Parathyroid adenoma (tissue), 2 donors: ENCODE measurements at regions not wholly inside any gene's neighbourhood (a gene's known extent, or its start where the extent isn't known, plus 50 kb on each side); places are given as distances from the start of the nearest gene placed in this dataset.

ENCODE experiments used
- H2AFZ ChIP-seq: fragments of 300-600 bp; sonication (generic); one replicate; pipeline ENCODE4 v1.7.0; 2017; ENCODE audit warnings: antibody characterized with exemption, mild to moderate bottlenecking
- H3K27ac ChIP-seq: fragments of 300-600 bp; sonication (generic); one replicate; pipeline ENCODE4 v1.7.0; 2017
- H3K27me3 ChIP-seq: fragments of 300-600 bp; sonication (generic); one replicate; pipeline ENCODE4 v1.7.0; 2017; ENCODE audit warnings: low read length; ENCODE audit not compliant: control insufficient read depth, insufficient read depth
- H3K36me3 ChIP-seq: fragments of 300-600 bp; sonication (generic); one replicate; pipeline ENCODE4 v1.7.0; 2017; ENCODE audit warnings: low read length; ENCODE audit not compliant: control insufficient read depth, insufficient read depth
- H3K4me1 ChIP-seq: fragments of 300-600 bp; sonication (generic); one replicate; pipeline ENCODE4 v1.7.0; 2017; ENCODE audit warnings: control low read depth
- H3K4me2 ChIP-seq: fragments of 300-600 bp; sonication (generic); one replicate; pipeline ENCODE4 v1.7.0; 2017; ENCODE audit warnings: low read length
- H3K4me3 ChIP-seq: fragments of 300-600 bp; sonication (generic); one replicate; pipeline ENCODE4 v1.7.0; 2017; ENCODE audit warnings: low read depth, low read length
- H3K79me2 ChIP-seq: fragments of 300-600 bp; sonication (generic); one replicate; pipeline ENCODE4 v1.7.0; 2017; ENCODE audit warnings: control low read depth
- H3K9ac ChIP-seq: fragments of 300-600 bp; sonication (generic); one replicate; pipeline ENCODE4 v1.7.0; 2017; ENCODE audit warnings: mild to moderate bottlenecking
- H3K9me3 ChIP-seq: fragments of 300-600 bp; sonication (generic); one replicate; pipeline ENCODE4 v1.7.0; 2017; ENCODE audit warnings: low read length; ENCODE audit not compliant: control insufficient read depth
- CTCF ChIP-seq: fragments of 300-600 bp; sonication (generic); IDR thresholded peaks from one replicate; pipeline ENCODE4 v1.7.0; 2017; ENCODE audit warnings: antibody characterized with exemption, mild to moderate bottlenecking
- donor health status: primary hyperparathyroidism.

GRCh38 chr16:66306366-66307150 lies 59.9 kb upstream of the CDH5 start:
- Histone ChIP-seq H3K27ac (no peak overlapping the region), H3K27me3 (no peaks in the 10 kb centered on the region), H3K36me3 (no peaks in the 10 kb centered on the region), H3K4me2 (no peak overlapping the region), H3K9me3 (no peaks in the 10 kb centered on the region), H3K4me1 (no peaks in the 10 kb centered on the region), H3K4me3 (no peak overlapping the region), H3K9ac (no peak overlapping the region), H2AFZ (no peak overlapping the region), H3K79me2 (no peaks in the 10 kb centered on the region)
- no peak for TF ChIP-seq CTCF

- TF ChIP-seq CTCF: no peak
- Histone ChIP-seq H3K9ac (no peak overlapping the region), H3K36me3 (no peaks in the 10 kb centered on the region), H2AFZ (no peak overlapping the region), H3K4me3 (no peak overlapping the region), H3K4me2 (no peak overlapping the region), H3K27ac (no peak overlapping the region), H3K27me3 (no peaks in the 10 kb centered on the region), H3K9me3 (no peaks in the 10 kb centered on the region), H3K4me1 (no peaks in the 10 kb centered on the region), H3K79me2 (no peaks in the 10 kb centered on the region)
Measured at GRCh38 chr16:66304961-66305360, 61.5 kb upstream of the CDH5 start.

- Histone ChIP-seq H3K9ac (no peak overlapping the region), H3K9me3 (no peaks in the 10 kb centered on the region), H3K27me3 (no peaks in the 10 kb centered on the region), H3K4me3 (no peak overlapping the region), H3K36me3 (no peaks in the 10 kb centered on the region), H3K4me1 (no peaks in the 10 kb centered on the region), H3K79me2 (no peaks in the 10 kb centered on the region), H3K27ac (no peak overlapping the region), H3K4me2 (no peak overlapping the region), H2AFZ (no peak overlapping the region)
- no peak for TF ChIP-seq CTCF
Measured at GRCh38 chr16:66304151-66304550, 62.3 kb upstream of the CDH5 start.

GRCh38 chr16:66300501-66300900 lies 66.0 kb upstream of the CDH5 start:
- H3K4me1 ChIP-seq: no peaks in the 10 kb centered on the region
- H3K4me3 ChIP-seq: no peak overlapping the region
- no peaks in the 10 kb centered on the region for H3K27me3 ChIP-seq
- no peaks in the 10 kb centered on the region for H3K9me3 ChIP-seq
- no peak overlapping the region for H3K27ac ChIP-seq
- H3K9ac ChIP-seq: no peak overlapping the region
- no peak overlapping the region for H3K4me2 ChIP-seq
- no peaks in the 10 kb centered on the region for H3K79me2 ChIP-seq
- no peak for TF ChIP-seq CTCF
- no peak overlapping the region for H2AFZ ChIP-seq
- H3K36me3 ChIP-seq: no peaks in the 10 kb centered on the region

GRCh38 chr16:66300037-66300436 lies 66.5 kb upstream of the CDH5 start:
- Histone ChIP-seq H3K9ac (no peak overlapping the region), H3K79me2 (no peaks in the 10 kb centered on the region), H2AFZ (no peak overlapping the region), H3K4me2 (no peak overlapping the region), H3K27ac (no peak overlapping the region), H3K4me1 (no peaks in the 10 kb centered on the region), H3K36me3 (no peaks in the 10 kb centered on the region), H3K27me3 (no peaks in the 10 kb centered on the region), H3K9me3 (no peaks in the 10 kb centered on the region), H3K4me3 (no peak overlapping the region)
- TF ChIP-seq CTCF: no peak
